Astrocyte (in vitro differentiated cells and primary cell): ENCODE measurements at regions not wholly inside any gene's neighbourhood (a gene's known extent, or its start where the extent isn't known, plus 50 kb on each side); places are given as distances from the start of the nearest gene placed in this dataset.

Experiments used
- CTCF ChIP-seq: IDR thresholded peaks from 2 replicates; pipeline ENCODE4 v1.5.1; 2011; ENCODE audit warnings: low read depth, mild to moderate bottlenecking, inconsistent platforms, low read length, moderate library complexity; ENCODE audit not compliant: insufficient read depth
- EZH2 ChIP-seq: IDR thresholded peaks from 2 replicates; pipeline ENCODE4 v1.6.1; 2012; ENCODE audit warnings: mild to moderate bottlenecking, low read length, inconsistent platforms; ENCODE audit not compliant: insufficient read depth

DNA sequence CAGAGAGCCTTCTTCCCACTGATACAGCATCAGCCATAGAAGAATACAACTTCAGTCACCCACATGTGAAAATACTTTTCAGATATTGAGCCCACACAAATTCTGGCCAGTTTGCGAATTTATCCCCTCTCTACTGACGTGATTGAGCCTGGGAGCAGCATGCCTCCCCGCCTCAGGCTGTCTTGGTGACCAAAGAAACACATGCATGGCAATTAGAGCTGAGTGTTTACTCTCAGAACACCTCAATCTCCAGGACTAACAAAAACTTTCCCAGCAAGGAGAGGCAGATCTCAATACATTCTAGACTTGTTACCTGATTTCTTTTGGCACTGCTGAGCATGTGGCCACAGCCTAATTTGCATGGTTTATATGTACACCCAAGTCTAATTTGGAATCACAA, 122.5 kb downstream of the TMEM26 start:
- TF ChIP-seq EZH2 (no peak), CTCF (no peak)
